PC-3 (cell line): ENCODE measurements at regions not wholly inside any gene's neighbourhood (a gene's known extent, or its start where the extent isn't known, plus 50 kb on each side); places are given as distances from the start of the nearest gene placed in this dataset.

Source experiments
- ATAC-seq: fragments of 200-7000 bp; cut with Tn5 transposase; 2 replicates; pipeline ENCODE4 v1.9.1; 2020; ENCODE audit warnings: mild to moderate bottlenecking, moderate library complexity
- BruUV-seq: library from RNA; stranded (reverse); fragments of 400-500 nt; replicated peaks from 2 replicates; lab custom pipeline; 2021; lab: Mats Ljungman, UMichigan
- CTCF ChIA-PET: fragments of 300-600 bp; sonication (Branson Sonifier 250); formaldehyde crosslinking; loops from one replicate; lab custom pipeline; 2022; ENCODE audit warnings: antibody characterized with exemption; lab: Charles Lee
- POLR2A ChIA-PET: fragments of 300-600 bp; sonication (Branson Sonifier 250); formaldehyde crosslinking; loops from one replicate; lab custom pipeline; 2022; ENCODE audit warnings: antibody characterized with exemption; ENCODE audit not compliant: unreplicated experiment; lab: Charles Lee
- DNase-seq: peaks from one replicate; pipeline ENCODE4 v3.0.0-alpha.2; 2015
- H2AFZ ChIP-seq: fragments of 300-600 bp; sonication (generic); 2 replicates; pipeline ENCODE4 v1.6.0; 2016; ENCODE audit warnings: antibody characterized with exemption, low read length
- H3F3A ChIP-seq: fragments of 300-600 bp; sonication (generic); one replicate; pipeline ENCODE4 v1.6.0; 2017; ENCODE audit warnings: antibody characterized with exemption, low read length, control low read depth, mild to moderate bottlenecking; ENCODE audit not compliant: unreplicated experiment
- H3K27ac ChIP-seq: fragments of 300-600 bp; sonication (generic); 2 replicates; pipeline ENCODE4 v1.5.1; 2016; ENCODE audit warnings: mild to moderate bottlenecking, low read length
- H3K27me3 ChIP-seq: fragments of 300-600 bp; sonication (generic); 2 replicates; pipeline ENCODE4 v1.6.1; 2016; ENCODE audit warnings: low read length, mixed read lengths
- H3K36me3 ChIP-seq: fragments of 300-600 bp; sonication (generic); 2 replicates; pipeline ENCODE4 v1.6.1; 2016; ENCODE audit warnings: low read depth, mixed run types, low read length, mixed read lengths
- H3K4me1 ChIP-seq: fragments of 300-600 bp; sonication (generic); 2 replicates; pipeline ENCODE4 v1.5.1; 2016; ENCODE audit warnings: low read length; ENCODE audit not compliant: insufficient read depth
- H3K4me2 ChIP-seq: fragments of 300-600 bp; sonication (generic); 2 replicates; pipeline ENCODE4 v1.6.0; 2016; ENCODE audit warnings: low read length
- H3K4me3 ChIP-seq: fragments of 300-600 bp; sonication (generic); 2 replicates; pipeline ENCODE4 v1.5.1; 2016; ENCODE audit warnings: mild to moderate bottlenecking, low read length, mixed read lengths
- H3K79me2 ChIP-seq: fragments of 300-600 bp; sonication (generic); 2 replicates; pipeline ENCODE4 v1.6.1; 2017; ENCODE audit warnings: low read length, mixed read lengths
- H3K9ac ChIP-seq: fragments of 300-600 bp; sonication (generic); 2 replicates; pipeline ENCODE4 v1.6.0; 2016; ENCODE audit warnings: mild to moderate bottlenecking, low read length
- H3K9me2 ChIP-seq: fragments of 300-600 bp; sonication (generic); replicated peaks from 2 replicates; pipeline ENCODE4 v1.6.1; 2016; ENCODE audit warnings: mixed run types, low read length, mixed read lengths
- H3K9me3 ChIP-seq: fragments of 300-600 bp; sonication (generic); 2 replicates; pipeline ENCODE4 v1.6.1; 2016; ENCODE audit warnings: low read length, mixed read lengths
- H4K20me1 ChIP-seq: fragments of 300-600 bp; sonication (generic); 2 replicates; pipeline ENCODE4 v1.6.1; 2016; ENCODE audit warnings: low read length, mixed read lengths
- CTCF ChIP-seq: fragments of 300-600 bp; sonication (generic); conservative IDR thresholded peaks from 2 replicates; pipeline ENCODE4 v1.5.1; 2017; ENCODE audit warnings: antibody characterized with exemption, low read depth, mild to moderate bottlenecking, low read length
- EZH2 ChIP-seq: fragments of 300-600 bp; sonication (generic); IDR thresholded peaks from one replicate; pipeline ENCODE4 v1.6.1; 2017; ENCODE audit warnings: antibody characterized with exemption, mild to moderate bottlenecking, low read length; ENCODE audit not compliant: unreplicated experiment
- EZH2phosphoT487 ChIP-seq: fragments of 300-600 bp; sonication (generic); IDR thresholded peaks from 2 replicates; pipeline ENCODE4 v1.6.1; 2018; ENCODE audit warnings: mild to moderate bottlenecking, antibody characterized with exemption, low read length, borderline replicate concordance
- intact Hi-C: fragments of 100-400 bp; cut with micrococcal nuclease; formaldehyde crosslinking; loops from 2 replicates; pipeline ENCODE4 v1.9.0; 2023

GRCh38 chr7:13091974-13092707, 404.7 kb downstream of the ARL4A start:
- no peak overlapping the region for H2AFZ ChIP-seq
- no TSS peak for BruUV-seq
- H3K4me2 ChIP-seq: no peak overlapping the region
- no peaks in the 10 kb centered on the region for H3K9me2 ChIP-seq
- H3K27ac ChIP-seq: no peak overlapping the region
- DNase-seq (no peak), ATAC-seq (no peak)
- H3K4me1 ChIP-seq: no peaks in the 10 kb centered on the region
- H3K4me3 ChIP-seq: no peak overlapping the region
- no peaks in the 10 kb centered on the region for H3F3A ChIP-seq
- ChIA-PET POLR2A (no interaction called here), CTCF (no interaction called here)
- no peaks in the 10 kb centered on the region for H3K79me2 ChIP-seq
- no peaks in the 10 kb centered on the region for H3K9me3 ChIP-seq
- H3K36me3 ChIP-seq: no peaks in the 10 kb centered on the region
- no peaks in the 10 kb centered on the region for H3K27me3 ChIP-seq
- no peak overlapping the region for H3K9ac ChIP-seq
- TF ChIP-seq CTCF (no peak), EZH2phosphoT487 (no peak), EZH2 (no peak)
- H4K20me1 ChIP-seq: no peaks in the 10 kb centered on the region
- intact Hi-C loops: no loop called here

DNA sequence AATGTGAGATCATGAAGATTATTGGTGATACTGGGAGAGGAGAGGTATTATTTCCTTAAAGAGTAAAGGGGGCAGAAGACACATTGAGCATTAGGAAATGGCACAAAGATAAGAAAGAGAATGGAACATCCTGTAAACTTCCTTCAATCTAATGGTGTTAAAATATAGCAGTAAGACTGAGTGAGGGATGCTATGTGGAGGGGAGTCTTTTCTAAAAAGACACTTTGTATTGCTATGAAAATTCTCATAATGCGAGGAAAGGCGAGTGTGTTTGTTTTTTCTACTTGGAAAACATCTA, 405.2 kb downstream of the ARL4A start:
- H3K4me1 ChIP-seq: no peaks in the 10 kb centered on the region
- ChIA-PET CTCF (no interaction called here), POLR2A (no interaction called here)
- no peak for TF ChIP-seq EZH2phosphoT487
- no peak for TF ChIP-seq CTCF
- TF ChIP-seq EZH2: no peak
- H3K9ac ChIP-seq: no peak overlapping the region
- H3K36me3 ChIP-seq: no peaks in the 10 kb centered on the region
- H3K79me2 ChIP-seq: no peaks in the 10 kb centered on the region
- BruUV-seq: no TSS peak
- no peak overlapping the region for H2AFZ ChIP-seq
- H3K9me2 ChIP-seq: no peaks in the 10 kb centered on the region
- H4K20me1 ChIP-seq: no peaks in the 10 kb centered on the region
- H3K9me3 ChIP-seq: no peaks in the 10 kb centered on the region
- DNase-seq: no peak
- H3K4me2 ChIP-seq: no peak overlapping the region
- H3K27me3 ChIP-seq: no peaks in the 10 kb centered on the region
- ATAC-seq: no peak
- H3F3A ChIP-seq: no peaks in the 10 kb centered on the region
- H3K4me3 ChIP-seq: no peak overlapping the region
- intact Hi-C loops: no loop called here
- H3K27ac ChIP-seq: no peak overlapping the region

GRCh38 chr7:13093160-13093559, 405.7 kb downstream of the ARL4A start:
- H3K9ac ChIP-seq: no peak overlapping the region
- H3K27ac ChIP-seq: no peak overlapping the region
- H4K20me1 ChIP-seq: no peaks in the 10 kb centered on the region
- TF ChIP-seq EZH2phosphoT487 (no peak), EZH2 (no peak), CTCF (no peak)
- H3F3A ChIP-seq: no peaks in the 10 kb centered on the region
- H2AFZ ChIP-seq: no peak overlapping the region
- no peaks in the 10 kb centered on the region for H3K36me3 ChIP-seq
- no peaks in the 10 kb centered on the region for H3K79me2 ChIP-seq
- no peak overlapping the region for H3K4me2 ChIP-seq
- DNase-seq: no peak
- H3K4me1 ChIP-seq: no peaks in the 10 kb centered on the region
- ChIA-PET POLR2A (interaction anchor here (0.6 to 0.7 kb wide), 2 partner anchors 51 to 172 kb away, joined by 3 to 5 read pairs; no protein-coding TSS in a partner anchor), CTCF (no interaction called here)
- H3K4me3 ChIP-seq: no peak overlapping the region
- ATAC-seq: no peak
- intact Hi-C loops: no loop called here
- H3K9me3 ChIP-seq: no peaks in the 10 kb centered on the region
- no peaks in the 10 kb centered on the region for H3K9me2 ChIP-seq
- BruUV-seq: no TSS peak
- no peaks in the 10 kb centered on the region for H3K27me3 ChIP-seq
